ENCODE measurements at regions not wholly inside any gene's neighbourhood (a gene's known extent, or its start where the extent isn't known, plus 50 kb on each side); places are given as distances from the start of the nearest gene placed in this dataset.

DNA sequence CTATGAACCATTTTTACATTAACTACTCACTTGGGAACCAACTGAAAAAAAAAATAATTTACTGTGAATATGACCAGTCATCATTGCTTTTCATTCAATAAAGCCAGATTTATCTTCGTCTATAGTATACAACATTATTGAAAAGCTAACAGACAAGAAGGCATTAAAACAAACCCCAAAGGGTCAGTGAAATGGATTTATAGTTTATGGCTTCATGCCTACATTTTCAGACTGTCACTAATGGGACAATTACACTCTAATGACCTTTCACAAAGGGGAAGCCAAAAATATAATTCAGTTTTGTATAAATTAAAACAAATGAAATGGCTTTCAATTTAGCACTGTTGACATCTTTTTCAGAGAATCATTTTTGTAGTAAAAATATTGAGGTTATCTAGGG, 169.1 kb downstream of the DSEL start:
- Histone ChIP-seq H3K36me3 (replicated peaks in 1 of 2; ENCODE audit: control insufficient read depth in 1 of 2, insufficient read depth in 2 of 2, low read length in 2 of 2) (no peaks in the 10 kb centered on the region), H3K79me2 (ENCODE audit: insufficient read depth, low read length) (no peaks in the 10 kb centered on the region), H3K4me2 (replicated peaks; ENCODE audit: extremely low read depth, low read length, poor library complexity, severe bottlenecking) (no peak overlapping the region), H3K4me1 (ENCODE audit: control insufficient read depth in 1 of 2, insufficient read depth in 2 of 2, low read length in 2 of 2) (no peaks in the 10 kb centered on the region), H3K27me3 (ENCODE audit: control insufficient read depth in 2 of 2, insufficient read depth in 2 of 2, low read length in 2 of 2) (no peaks in the 10 kb centered on the region), H4K20me1 (ENCODE audit: insufficient read depth, low read length) (no peaks in the 10 kb centered on the region), H2AFZ (ENCODE audit: insufficient read depth, low read depth, low read length, poor library complexity, severe bottlenecking) (no peak overlapping the region), H3K9me3 (replicated peaks in 1 of 2; ENCODE audit: control insufficient read depth in 1 of 2, insufficient read depth in 1 of 2, low read length in 2 of 2) (no peaks in the 10 kb centered on the region), H3K4me3 (replicated peaks in 1 of 3; ENCODE audit: low read depth in 2 of 3, low read length in 3 of 3) (no peak overlapping the region), H3K9ac (ENCODE audit: insufficient read depth, low read length, poor library complexity, severe bottlenecking) (no peak overlapping the region), H3K27ac (ENCODE audit: low read depth in 1 of 2, low read length in 2 of 2) (no peak overlapping the region)
- intact Hi-C loops (cut with micrococcal nuclease): no loop called here
- DNase-seq: no peak
- Mint-ChIP-seq H3K4me3 (no peak overlapping the region), H3K36me3 (no peaks in the 10 kb centered on the region), H3K9me3 (peaks cover 0 to 3% (median 0%) of the 10 kb centered on the region in 7 donors), H3K4me1 (no peaks in the 10 kb centered on the region), H3K27ac (no peak overlapping the region), H3K27me3 (ENCODE audit: low read depth in 3 of 3) (no peaks in the 10 kb centered on the region)
- WGBS (ENCODE audit: insufficient coverage): no CpG with 5 or more reads among the region's 1 CpG
- TF ChIP-seq, protein P1, sequence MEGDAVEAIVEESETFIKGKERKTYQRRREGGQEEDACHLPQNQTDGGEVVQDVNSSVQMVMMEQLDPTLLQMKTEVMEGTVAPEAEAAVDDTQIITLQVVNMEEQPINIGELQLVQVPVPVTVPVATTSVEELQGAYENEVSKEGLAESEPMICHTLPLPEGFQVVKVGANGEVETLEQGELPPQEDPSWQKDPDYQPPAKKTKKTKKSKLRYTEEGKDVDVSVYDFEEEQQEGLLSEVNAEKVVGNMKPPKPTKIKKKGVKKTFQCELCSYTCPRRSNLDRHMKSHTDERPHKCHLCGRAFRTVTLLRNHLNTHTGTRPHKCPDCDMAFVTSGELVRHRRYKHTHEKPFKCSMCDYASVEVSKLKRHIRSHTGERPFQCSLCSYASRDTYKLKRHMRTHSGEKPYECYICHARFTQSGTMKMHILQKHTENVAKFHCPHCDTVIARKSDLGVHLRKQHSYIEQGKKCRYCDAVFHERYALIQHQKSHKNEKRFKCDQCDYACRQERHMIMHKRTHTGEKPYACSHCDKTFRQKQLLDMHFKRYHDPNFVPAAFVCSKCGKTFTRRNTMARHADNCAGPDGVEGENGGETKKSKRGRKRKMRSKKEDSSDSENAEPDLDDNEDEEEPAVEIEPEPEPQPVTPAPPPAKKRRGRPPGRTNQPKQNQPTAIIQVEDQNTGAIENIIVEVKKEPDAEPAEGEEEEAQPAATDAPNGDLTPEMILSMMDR (IDR thresholded peaks at IDR 0.05): no peak

- Histone ChIP-seq H3K27ac (ENCODE audit: low read depth in 1 of 2, low read length in 2 of 2) (no peak overlapping the region), H2AFZ (ENCODE audit: insufficient read depth, low read depth, low read length, poor library complexity, severe bottlenecking) (no peak overlapping the region), H3K36me3 (replicated peaks in 1 of 2; ENCODE audit: control insufficient read depth in 1 of 2, insufficient read depth in 2 of 2, low read length in 2 of 2) (no peaks in the 10 kb centered on the region), H3K9ac (ENCODE audit: insufficient read depth, low read length, poor library complexity, severe bottlenecking) (no peak overlapping the region), H3K4me1 (ENCODE audit: control insufficient read depth in 1 of 2, insufficient read depth in 2 of 2, low read length in 2 of 2) (no peaks in the 10 kb centered on the region), H4K20me1 (ENCODE audit: insufficient read depth, low read length) (no peaks in the 10 kb centered on the region), H3K27me3 (ENCODE audit: control insufficient read depth in 2 of 2, insufficient read depth in 2 of 2, low read length in 2 of 2) (no peaks in the 10 kb centered on the region), H3K79me2 (ENCODE audit: insufficient read depth, low read length) (no peaks in the 10 kb centered on the region), H3K9me3 (replicated peaks in 1 of 2; ENCODE audit: control insufficient read depth in 1 of 2, insufficient read depth in 1 of 2, low read length in 2 of 2) (peaks cover 3 to 4% of the 10 kb centered on the region in 2 donors), H3K4me3 (replicated peaks in 1 of 3; ENCODE audit: low read depth in 2 of 3, low read length in 3 of 3) (no peak overlapping the region), H3K4me2 (replicated peaks; ENCODE audit: extremely low read depth, low read length, poor library complexity, severe bottlenecking) (no peak overlapping the region)
- Mint-ChIP-seq H3K27ac (no peak overlapping the region), H3K27me3 (ENCODE audit: low read depth in 3 of 3) (no peaks in the 10 kb centered on the region), H3K9me3 (peaks cover 0 to 9% (median 2%) of the 10 kb centered on the region in 7 donors), H3K4me3 (no peak overlapping the region), H3K36me3 (no peaks in the 10 kb centered on the region), H3K4me1 (no peaks in the 10 kb centered on the region)
- DNase-seq: no peak
- TF ChIP-seq, protein P1 (IDR thresholded peaks at IDR 0.05): no peak
- WGBS (ENCODE audit: insufficient coverage): no CpG with 5 or more reads among the region's 2 CpGs
- intact Hi-C loops (cut with micrococcal nuclease): no loop called here
Observed at GRCh38 chr18:67342159-67342558, 174.4 kb downstream of the DSEL start.
